Type B pancreatic cell (in vitro differentiated cells): ENCODE measurements at regions not wholly inside any gene's neighbourhood (a gene's known extent, or its start where the extent isn't known, plus 50 kb on each side); places are given as distances from the start of the nearest gene placed in this dataset.

Source experiments
- DNase-seq: peaks from one replicate; pipeline ENCODE4 v3.0.0; 2021; ENCODE audit warnings: mixed read lengths; ENCODE audit not compliant: unreplicated experiment; ENCODE audit errors: extremely low spot score
- H3K27ac Mint-ChIP-seq: 2 replicates; pipeline ENCODE4 v1.8.0; 2021; ENCODE audit warnings: mild to moderate bottlenecking, mixed read lengths
- H3K27me3 Mint-ChIP-seq: 2 replicates; pipeline ENCODE4 v1.8.0; 2021; ENCODE audit warnings: mixed read lengths
- H3K36me3 Mint-ChIP-seq: 2 replicates; pipeline ENCODE4 v1.8.0; 2021; ENCODE audit warnings: mixed read lengths
- H3K4me1 Mint-ChIP-seq: one replicate; pipeline ENCODE4 v1.8.0; 2021; ENCODE audit warnings: mixed read lengths; ENCODE audit not compliant: unreplicated experiment
- H3K4me3 Mint-ChIP-seq: 2 replicates; pipeline ENCODE4 v1.8.0; 2021; ENCODE audit warnings: mild to moderate bottlenecking, mixed read lengths
- H3K9me3 Mint-ChIP-seq: 2 replicates; pipeline ENCODE4 v1.8.0; 2021; ENCODE audit warnings: mixed read lengths
- CTCF ChIP-seq: fragments of 200-600 bp; sonication (generic); conservative IDR thresholded peaks from 2 replicates; pipeline ENCODE4 v1.5.0; 2021; ENCODE audit warnings: antibody characterized with exemption, mild to moderate bottlenecking

GRCh38 chr6:8758412-8758811 is 323.1 kb upstream of the SLC35B3 start:
- Mint-ChIP-seq H3K27ac (no peak overlapping the region), H3K4me3 (no peak overlapping the region), H3K9me3 (no peaks in the 10 kb centered on the region), H3K36me3 (no peaks in the 10 kb centered on the region), H3K27me3 (no peaks in the 10 kb centered on the region), H3K4me1 (peaks cover 4% of the 10 kb centered on the region)
- no peak for DNase-seq
- no peak for TF ChIP-seq CTCF

- Mint-ChIP-seq H3K4me3 (no peak overlapping the region), H3K36me3 (no peaks in the 10 kb centered on the region), H3K27ac (no peak overlapping the region), H3K9me3 (no peaks in the 10 kb centered on the region), H3K4me1 (no peaks in the 10 kb centered on the region), H3K27me3 (no peaks in the 10 kb centered on the region)
- no peak for DNase-seq
- TF ChIP-seq CTCF = no peak
Measured at GRCh38 chr6:8750627-8751026, 315.3 kb upstream of the SLC35B3 start.

GRCh38 chr6:8749465-8749864 is 314.1 kb upstream of the SLC35B3 start:
- no peak for TF ChIP-seq CTCF
- no peaks in the 10 kb centered on the region for H3K4me1 Mint-ChIP-seq
- DNase-seq = no peak
- H3K4me3 Mint-ChIP-seq = no peak overlapping the region
- no peaks in the 10 kb centered on the region for H3K36me3 Mint-ChIP-seq
- no peaks in the 10 kb centered on the region for H3K9me3 Mint-ChIP-seq
- H3K27ac Mint-ChIP-seq = no peak overlapping the region
- no peaks in the 10 kb centered on the region for H3K27me3 Mint-ChIP-seq

GRCh38 chr6:8743170-8743745 is 307.9 kb upstream of the SLC35B3 start:
- peak overlapping the region; percentile 23 for H3K4me3 Mint-ChIP-seq
- TF ChIP-seq CTCF = no peak
- no peaks in the 10 kb centered on the region for H3K4me1 Mint-ChIP-seq
- H3K27me3 Mint-ChIP-seq = no peaks in the 10 kb centered on the region
- no peak overlapping the region for H3K27ac Mint-ChIP-seq
- no peak for DNase-seq
- H3K36me3 Mint-ChIP-seq = no peaks in the 10 kb centered on the region
- no peaks in the 10 kb centered on the region for H3K9me3 Mint-ChIP-seq

GRCh38 chr6:8739454-8739853 is 304.1 kb upstream of the SLC35B3 start:
- H3K36me3 Mint-ChIP-seq = no peaks in the 10 kb centered on the region
- DNase-seq = no peak
- H3K4me1 Mint-ChIP-seq = no peaks in the 10 kb centered on the region
- no peak for TF ChIP-seq CTCF
- H3K27ac Mint-ChIP-seq = no peak overlapping the region
- no peaks in the 10 kb centered on the region for H3K27me3 Mint-ChIP-seq
- H3K9me3 Mint-ChIP-seq = no peaks in the 10 kb centered on the region
- H3K4me3 Mint-ChIP-seq = no peak overlapping the region

- no peak for TF ChIP-seq CTCF
- Mint-ChIP-seq H3K27me3 (no peaks in the 10 kb centered on the region), H3K4me1 (no peaks in the 10 kb centered on the region), H3K27ac (no peak overlapping the region), H3K4me3 (no peak overlapping the region), H3K9me3 (no peaks in the 10 kb centered on the region), H3K36me3 (no peaks in the 10 kb centered on the region)
- no peak for DNase-seq
Measured at GRCh38 chr6:8738951-8739350, 303.6 kb upstream of the SLC35B3 start.
